ENCODE measurements at regions not wholly inside any gene's neighbourhood (a gene's known extent, or its start where the extent isn't known, plus 50 kb on each side); places are given as distances from the start of the nearest gene placed in this dataset.

- H3K4me1 ChIP-seq: peaks cover 0 to 3% (median 0%) of the 10 kb centered on the region in 4 donors
- no peaks in the 10 kb centered on the region for H3K27me3 ChIP-seq
- no peaks in the 10 kb centered on the region for H3K9me3 ChIP-seq
- no peak overlapping the region for H3K4me3 ChIP-seq
- in situ Hi-C loops (cut with MboI; ENCODE audit: low pct_ligation_motif_present in 1 of 4, low pct_unique_long_range_greater_than_20kb in 1 of 4, low sequenced_read_pairs in 3 of 4) (no loop called here), intact Hi-C loops (cut with DNase I; ENCODE audit: low total_unique reads) (no loop called here)
- H3K27ac ChIP-seq: no peak overlapping the region
- no peaks in the 10 kb centered on the region for H3K36me3 ChIP-seq
- WGBS, 2 donors (ENCODE audit: low coverage in 1 of 2): 61 to 67% methylated on average over 3 to 4 of the region's 4 CpGs
- TF ChIP-seq CTCF (IDR thresholded peaks at IDR 0.05) (no peak), POLR2AphosphoS5 (IDR thresholded peaks at IDR 0.05) (no peak), POLR2A (IDR thresholded peaks at IDR 0.05) (no peak), EP300 (IDR thresholded peaks at IDR 0.05; ENCODE audit: low read depth) (no peak)
- no peak for DNase-seq
These were observed 222.9 kb upstream of the AGAP1 start for GRCh38 chr2:235270956-235271355.

DNA sequence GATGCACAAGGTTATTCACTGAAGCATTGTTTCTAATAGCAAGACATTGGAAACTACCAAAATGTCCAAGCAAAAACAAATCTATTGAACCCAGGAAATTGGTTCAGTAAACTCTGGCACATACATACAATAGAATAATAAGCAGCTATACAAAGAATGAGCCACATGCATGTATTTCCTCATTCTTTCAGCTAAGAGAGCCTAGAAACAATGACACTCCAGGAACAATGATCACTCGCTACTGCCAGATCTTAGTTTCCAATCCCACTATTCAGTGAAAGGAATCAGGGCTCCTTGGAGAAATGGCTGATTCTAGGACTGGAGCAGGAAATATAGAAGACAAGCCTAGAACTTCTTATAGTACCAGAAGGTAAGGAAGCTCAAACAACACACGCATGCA is 221.9 kb upstream of the AGAP1 start:
- intact Hi-C loops (cut with DNase I; ENCODE audit: low total_unique reads) (no loop called here), in situ Hi-C loops (cut with MboI; ENCODE audit: low pct_ligation_motif_present in 1 of 4, low pct_unique_long_range_greater_than_20kb in 1 of 4, low sequenced_read_pairs in 3 of 4) (no loop called here)

DNA sequence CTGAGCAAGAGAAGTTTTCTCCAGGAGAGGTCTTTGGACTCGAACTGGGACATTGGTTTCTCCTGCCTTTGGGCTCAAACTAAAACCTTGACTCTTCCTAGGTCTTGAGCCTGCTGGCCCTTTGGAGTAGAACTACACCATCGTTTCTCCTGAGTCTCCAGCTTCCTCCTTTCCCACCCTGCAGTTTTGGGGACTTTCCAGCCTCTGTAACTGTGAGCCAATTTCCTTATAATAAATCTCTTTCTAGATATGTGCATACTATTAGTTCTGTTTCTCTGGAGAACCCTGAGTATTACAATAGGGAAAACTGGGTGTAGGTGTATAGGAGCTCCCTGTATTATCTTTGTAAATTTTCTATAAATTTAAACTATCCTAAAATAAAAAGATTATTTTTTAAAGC is 219.8 kb upstream of the AGAP1 start:
- WGBS, 2 donors (ENCODE audit: low coverage in 1 of 2): 29 to 35% methylated on average over 2 of the region's 2 CpGs
- H3K36me3 ChIP-seq: no peaks in the 10 kb centered on the region
- in situ Hi-C loops (cut with MboI; ENCODE audit: low pct_ligation_motif_present in 1 of 4, low pct_unique_long_range_greater_than_20kb in 1 of 4, low sequenced_read_pairs in 3 of 4) (no loop called here), intact Hi-C loops (cut with DNase I; ENCODE audit: low total_unique reads) (no loop called here)
- no peak for TF ChIP-seq POLR2AphosphoS5 (IDR thresholded peaks at IDR 0.05)
- no peak for TF ChIP-seq POLR2A (IDR thresholded peaks at IDR 0.05)
- no peak for TF ChIP-seq CTCF (IDR thresholded peaks at IDR 0.05)
- TF ChIP-seq EP300 (IDR thresholded peaks at IDR 0.05; ENCODE audit: low read depth): no peak
- H3K27me3 ChIP-seq: no peaks in the 10 kb centered on the region
- H3K27ac ChIP-seq: no peak overlapping the region
- DNase-seq: no peak
- no peak overlapping the region for H3K4me3 ChIP-seq
- H3K9me3 ChIP-seq: no peaks in the 10 kb centered on the region
- H3K4me1 ChIP-seq: peaks cover 0 to 9% (median 0%) of the 10 kb centered on the region in 4 donors

More for the DNA sequence above, 221.9 kb upstream of the AGAP1 start:
- H3K27me3 ChIP-seq: no peaks in the 10 kb centered on the region
- H3K27ac ChIP-seq: no peak overlapping the region
- WGBS, 2 donors (ENCODE audit: low coverage in 1 of 2): 70 to 87% methylated on average over 2 of the region's 2 CpGs
- H3K4me1 ChIP-seq: peaks cover 0 to 3% (median 0%) of the 10 kb centered on the region in 4 donors
- H3K4me3 ChIP-seq: no peak overlapping the region
- H3K36me3 ChIP-seq: no peaks in the 10 kb centered on the region
- no peaks in the 10 kb centered on the region for H3K9me3 ChIP-seq
- no peak for DNase-seq
- no peak for TF ChIP-seq POLR2AphosphoS5 (IDR thresholded peaks at IDR 0.05)
- no peak for TF ChIP-seq POLR2A (IDR thresholded peaks at IDR 0.05)
- TF ChIP-seq CTCF (IDR thresholded peaks at IDR 0.05): no peak
- TF ChIP-seq EP300 (IDR thresholded peaks at IDR 0.05; ENCODE audit: low read depth): no peak

DNA sequence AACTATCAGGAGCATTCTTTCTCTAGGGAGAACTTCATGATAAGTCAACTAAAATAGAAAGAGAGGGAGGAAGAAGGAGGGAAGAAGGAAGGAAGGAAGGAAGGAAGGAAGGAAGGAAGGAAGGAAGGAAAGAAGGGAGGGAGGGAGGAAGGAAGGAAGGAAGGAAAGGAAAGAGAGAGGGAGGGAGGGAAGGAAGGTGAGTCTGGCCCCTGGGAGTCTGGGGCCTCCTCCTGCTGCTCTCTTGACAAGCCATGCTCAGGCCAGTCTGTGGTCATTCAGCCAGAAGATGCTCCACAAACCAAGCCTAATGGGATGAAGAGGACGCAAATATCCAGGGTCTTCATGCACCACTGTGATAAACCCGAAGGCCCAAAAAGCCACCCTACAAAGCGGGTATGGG is 216.4 kb upstream of the AGAP1 start:
- intact Hi-C loops (cut with DNase I; ENCODE audit: low total_unique reads): no loop called here
- no peaks in the 10 kb centered on the region for H3K36me3 ChIP-seq
- WGBS, 2 donors (ENCODE audit: low coverage in 1 of 2): 89 to 94% methylated on average over 3 of the region's 3 CpGs

More for the DNA sequence above, 216.4 kb upstream of the AGAP1 start:
- no peaks in the 10 kb centered on the region for H3K27me3 ChIP-seq
- DNase-seq: no peak
- H3K9me3 ChIP-seq: no peaks in the 10 kb centered on the region
- in situ Hi-C loops (cut with MboI; ENCODE audit: low pct_ligation_motif_present in 1 of 4, low pct_unique_long_range_greater_than_20kb in 1 of 4, low sequenced_read_pairs in 3 of 4): no loop called here
- no peak overlapping the region for H3K4me3 ChIP-seq
- peaks cover 0 to 9% (median 0%) of the 10 kb centered on the region in 4 donors for H3K4me1 ChIP-seq
- H3K27ac ChIP-seq: no peak overlapping the region
- no peak for TF ChIP-seq POLR2A (IDR thresholded peaks at IDR 0.05)
- no peak for TF ChIP-seq EP300 (IDR thresholded peaks at IDR 0.05; ENCODE audit: low read depth)
- TF ChIP-seq POLR2AphosphoS5 (IDR thresholded peaks at IDR 0.05): no peak
- TF ChIP-seq CTCF (IDR thresholded peaks at IDR 0.05): no peak
